Smooth muscle cell (in vitro differentiated cells): ENCODE measurements at regions not wholly inside any gene's neighbourhood (a gene's known extent, or its start where the extent isn't known, plus 50 kb on each side); places are given as distances from the start of the nearest gene placed in this dataset.

Experiments used
- DNase-seq: peaks from one replicate; lab custom pipeline; 2025; ENCODE audit not compliant: unreplicated experiment; lab: John Stamatoyannopoulos, UW
- H2AFZ ChIP-seq: fragments of 200-600 bp; sonication (generic); 2 replicates; pipeline ENCODE4 v1.6.0; 2016; ENCODE audit warnings: antibody characterized with exemption, low read depth, mild to moderate bottlenecking
- H3F3A ChIP-seq: fragments of 200-600 bp; sonication (generic); 2 replicates; pipeline ENCODE4 v1.6.0; 2017; ENCODE audit warnings: antibody characterized with exemption, low read depth
- H3K27ac ChIP-seq: fragments of 200-600 bp; sonication (generic); 2 replicates; pipeline ENCODE4 v1.5.1; 2016; ENCODE audit warnings: low read depth, mild to moderate bottlenecking
- H3K27me3 ChIP-seq: fragments of 200-600 bp; sonication (generic); 2 replicates; pipeline ENCODE4 v1.6.1; 2016; ENCODE audit warnings: low read depth, mild to moderate bottlenecking
- H3K36me3 ChIP-seq: fragments of 200-600 bp; sonication (generic); 2 replicates; pipeline ENCODE4 v1.5.1; 2016; ENCODE audit warnings: low read depth
- H3K4me1 ChIP-seq: fragments of 200-600 bp; sonication (generic); 2 replicates; pipeline ENCODE4 v1.5.1; 2016; ENCODE audit warnings: low read depth
- H3K4me2 ChIP-seq: fragments of 200-600 bp; sonication (generic); 2 replicates; pipeline ENCODE4 v1.6.0; 2016; ENCODE audit warnings: mild to moderate bottlenecking
- H3K4me3 ChIP-seq: fragments of 200-600 bp; sonication (generic); 2 replicates; pipeline ENCODE4 v1.5.1; 2016; ENCODE audit warnings: mild to moderate bottlenecking
- H3K79me2 ChIP-seq: fragments of 200-600 bp; sonication (generic); 2 replicates; pipeline ENCODE4 v1.6.0; 2016; ENCODE audit warnings: low read depth, mild to moderate bottlenecking
- H3K9ac ChIP-seq: fragments of 200-600 bp; sonication (generic); 2 replicates; pipeline ENCODE4 v1.6.0; 2016; ENCODE audit warnings: low read depth
- H3K9me3 ChIP-seq: fragments of 200-600 bp; sonication (generic); replicated peaks from 2 replicates; pipeline ENCODE4 v1.5.1; 2016; ENCODE audit warnings: low read depth
- H4K20me1 ChIP-seq: fragments of 200-600 bp; sonication (generic); 2 replicates; pipeline ENCODE4 v1.6.0; 2016; ENCODE audit warnings: low read depth
- CTCF ChIP-seq: fragments of 200-600 bp; sonication (generic); IDR thresholded peaks from 2 replicates; pipeline ENCODE4 v1.5.1; 2017; ENCODE audit warnings: borderline replicate concordance, mild to moderate bottlenecking, antibody characterized with exemption; ENCODE audit not compliant: insufficient read depth, poor library complexity, severe bottlenecking
- WGBS: methylation state at CpG from one replicate; pipeline ENCODE4 v1.1.7; 2016; ENCODE audit warnings: low lambda C conversion rate; 5-methylcytosine and 5-hydroxymethylcytosine counted together

- H4K20me1 ChIP-seq = no peaks in the 10 kb centered on the region
- no peaks in the 10 kb centered on the region for H3K79me2 ChIP-seq
- no peak for TF ChIP-seq CTCF
Measured at GRCh38 chr17:54381482-54381881, 519.2 kb upstream of the TOM1L1 start.

GRCh38 chr17:54404259-54404658 lies 496.4 kb upstream of the TOM1L1 start:
- H3K27ac ChIP-seq = no peak overlapping the region
- DNase-seq = no peak
- no peaks in the 10 kb centered on the region for H4K20me1 ChIP-seq
- peaks cover 4% of the 10 kb centered on the region for H3K4me1 ChIP-seq
- no peak for TF ChIP-seq CTCF
- H3K36me3 ChIP-seq = no peaks in the 10 kb centered on the region
- no peak overlapping the region for H2AFZ ChIP-seq
- H3K9ac ChIP-seq = no peak overlapping the region
- H3K9me3 ChIP-seq = no peaks in the 10 kb centered on the region
- H3F3A ChIP-seq = no peaks in the 10 kb centered on the region
- H3K27me3 ChIP-seq = no peaks in the 10 kb centered on the region
- no peak overlapping the region for H3K4me3 ChIP-seq
- no peaks in the 10 kb centered on the region for H3K79me2 ChIP-seq
- no peak overlapping the region for H3K4me2 ChIP-seq
- 83% methylated on average over 1 of the region's 1 CpG for WGBS

More at GRCh38 chr17:54381482-54381881, 519.2 kb upstream of the TOM1L1 start:
- no peak for DNase-seq
- no peak overlapping the region for H3K27ac ChIP-seq
- no peak overlapping the region for H3K4me2 ChIP-seq
- H3K4me1 ChIP-seq = no peaks in the 10 kb centered on the region
- H3K4me3 ChIP-seq = no peak overlapping the region
- no peak overlapping the region for H2AFZ ChIP-seq
- H3F3A ChIP-seq = no peaks in the 10 kb centered on the region
- 96% methylated on average over 3 of the region's 3 CpGs for WGBS
- H3K36me3 ChIP-seq = no peaks in the 10 kb centered on the region
- H3K27me3 ChIP-seq = no peaks in the 10 kb centered on the region
- no peaks in the 10 kb centered on the region for H3K9me3 ChIP-seq
- no peak overlapping the region for H3K9ac ChIP-seq

GRCh38 chr17:54405826-54406225 lies 494.8 kb upstream of the TOM1L1 start:
- DNase-seq = no peak
- 81% methylated on average over 2 of the region's 2 CpGs for WGBS
- Histone ChIP-seq H3K36me3 (no peaks in the 10 kb centered on the region), H3K27ac (no peak overlapping the region), H3K4me2 (no peak overlapping the region), H3F3A (no peaks in the 10 kb centered on the region), H3K79me2 (no peaks in the 10 kb centered on the region), H4K20me1 (no peaks in the 10 kb centered on the region), H3K4me3 (no peak overlapping the region), H3K9me3 (no peaks in the 10 kb centered on the region), H3K9ac (no peak overlapping the region), H3K27me3 (no peaks in the 10 kb centered on the region), H2AFZ (no peak overlapping the region), H3K4me1 (peaks cover 4% of the 10 kb centered on the region)
- no peak for TF ChIP-seq CTCF

- no peak overlapping the region for H3K9ac ChIP-seq
- TF ChIP-seq CTCF = no peak
- H3K4me3 ChIP-seq = no peak overlapping the region
- H3K36me3 ChIP-seq = no peaks in the 10 kb centered on the region
- no peaks in the 10 kb centered on the region for H3K9me3 ChIP-seq
- H3K4me2 ChIP-seq = no peak overlapping the region
- no peak for DNase-seq
- H2AFZ ChIP-seq = no peak overlapping the region
- peaks cover 4% of the 10 kb centered on the region for H3K4me1 ChIP-seq
- H3K27ac ChIP-seq = no peak overlapping the region
- H3K79me2 ChIP-seq = no peaks in the 10 kb centered on the region
- no peaks in the 10 kb centered on the region for H3K27me3 ChIP-seq
- no peaks in the 10 kb centered on the region for H4K20me1 ChIP-seq
- WGBS = 68% methylated on average over 1 of the region's 1 CpG
- H3F3A ChIP-seq = no peaks in the 10 kb centered on the region
Measured at GRCh38 chr17:54408731-54409130, 491.9 kb upstream of the TOM1L1 start.
